Hepatocyte (in vitro differentiated cells): ENCODE measurements at regions not wholly inside any gene's neighbourhood (a gene's known extent, or its start where the extent isn't known, plus 50 kb on each side); places are given as distances from the start of the nearest gene placed in this dataset.

Source experiments
- EZH2 ChIP-seq: fragments of 200-600 bp; sonication (generic); IDR thresholded peaks from 2 replicates; pipeline ENCODE4 v1.6.1; 2016; ENCODE audit warnings: antibody characterized with exemption, mild to moderate bottlenecking, borderline replicate concordance
- EZH2phosphoT487 ChIP-seq: fragments of 200-600 bp; sonication (generic); IDR thresholded peaks from one replicate; pipeline ENCODE4 v1.6.1; 2018; ENCODE audit warnings: antibody characterized with exemption, mild to moderate bottlenecking, low read depth, moderate library complexity; ENCODE audit not compliant: unreplicated experiment, severe bottlenecking
- TF ChIP-seq, protein P1 (sequence below): fragments of 200-600 bp; sonication (generic); IDR thresholded peaks from 2 replicates; pipeline ENCODE4 v1.5.1; 2016; ENCODE audit warnings: antibody characterized with exemption, mild to moderate bottlenecking; ENCODE audit not compliant: poor library complexity

DNA sequence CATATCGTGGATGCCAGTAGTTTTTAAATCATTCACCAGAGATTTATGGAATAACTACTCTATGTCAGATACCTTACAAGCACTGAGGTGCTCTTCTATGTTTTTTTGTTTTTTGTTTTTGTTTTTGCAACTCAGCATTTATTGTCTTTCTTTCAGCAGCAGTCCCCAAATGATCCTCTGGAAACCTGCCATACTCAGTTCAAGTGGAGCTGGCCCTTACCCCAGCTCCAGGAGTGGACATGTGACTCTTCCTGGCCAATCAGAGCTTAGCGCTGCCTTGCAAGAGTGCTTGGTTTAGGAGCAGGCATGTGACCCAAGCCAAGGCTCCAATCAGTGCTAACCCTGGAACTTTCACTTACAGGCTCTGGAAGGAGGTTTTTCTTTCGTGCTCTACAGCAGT, 356.6 kb upstream of the ZMIZ1 start:
- no peak for TF ChIP-seq EZH2
- TF ChIP-seq, protein P1, sequence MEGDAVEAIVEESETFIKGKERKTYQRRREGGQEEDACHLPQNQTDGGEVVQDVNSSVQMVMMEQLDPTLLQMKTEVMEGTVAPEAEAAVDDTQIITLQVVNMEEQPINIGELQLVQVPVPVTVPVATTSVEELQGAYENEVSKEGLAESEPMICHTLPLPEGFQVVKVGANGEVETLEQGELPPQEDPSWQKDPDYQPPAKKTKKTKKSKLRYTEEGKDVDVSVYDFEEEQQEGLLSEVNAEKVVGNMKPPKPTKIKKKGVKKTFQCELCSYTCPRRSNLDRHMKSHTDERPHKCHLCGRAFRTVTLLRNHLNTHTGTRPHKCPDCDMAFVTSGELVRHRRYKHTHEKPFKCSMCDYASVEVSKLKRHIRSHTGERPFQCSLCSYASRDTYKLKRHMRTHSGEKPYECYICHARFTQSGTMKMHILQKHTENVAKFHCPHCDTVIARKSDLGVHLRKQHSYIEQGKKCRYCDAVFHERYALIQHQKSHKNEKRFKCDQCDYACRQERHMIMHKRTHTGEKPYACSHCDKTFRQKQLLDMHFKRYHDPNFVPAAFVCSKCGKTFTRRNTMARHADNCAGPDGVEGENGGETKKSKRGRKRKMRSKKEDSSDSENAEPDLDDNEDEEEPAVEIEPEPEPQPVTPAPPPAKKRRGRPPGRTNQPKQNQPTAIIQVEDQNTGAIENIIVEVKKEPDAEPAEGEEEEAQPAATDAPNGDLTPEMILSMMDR: no peak
- no peak for TF ChIP-seq EZH2phosphoT487
